Aorta (tissue), 5 donors: ENCODE measurements at regions not wholly inside any gene's neighbourhood (a gene's known extent, or its start where the extent isn't known, plus 50 kb on each side); places are given as distances from the start of the nearest gene placed in this dataset.

Experiments
- ATAC-seq: fragments of 200-7000 bp; cut with Tn5 transposase; one replicate; pipeline ENCODE4 v1.9.1; 2022; ENCODE audit warnings: moderate library complexity; ENCODE audit not compliant: low FRiP score
- DNase-seq, 2 donors: peaks; one replicate each; pipeline ENCODE4 v3.0.0-alpha.2; 2020
- H3K27ac ChIP-seq, 2 donors: one replicate each; pipeline ENCODE4 v1.5.1; 2013; ENCODE audit warnings: low read length in 2 of 2, mild to moderate bottlenecking in 2 of 2, moderate library complexity in 2 of 2, control low read depth in 1 of 2, inconsistent platforms in 1 of 2, low read depth in 1 of 2
- H3K27me3 ChIP-seq, 2 donors: one replicate each; pipeline ENCODE4 v1.6.1; 2013; ENCODE audit warnings: control low read depth in 1 of 2, low read length in 1 of 2, mild to moderate bottlenecking in 1 of 2, moderate library complexity in 1 of 2; ENCODE audit not compliant: insufficient read depth in 2 of 2, control insufficient read depth in 1 of 2
- H3K36me3 ChIP-seq, 2 donors: one replicate each; pipeline ENCODE4 v1.6.1; 2013; ENCODE audit warnings: control low read depth in 1 of 2, low read length in 1 of 2, mild to moderate bottlenecking in 1 of 2; ENCODE audit not compliant: insufficient read depth in 2 of 2, control insufficient read depth in 1 of 2
- H3K4me1 ChIP-seq, 2 donors: one replicate each; pipeline ENCODE4 v1.6.1; 2013; ENCODE audit warnings: low read length in 2 of 2, control low read depth in 1 of 2, mild to moderate bottlenecking in 1 of 2, moderate library complexity in 1 of 2; ENCODE audit not compliant: insufficient read depth in 2 of 2, control insufficient read depth in 1 of 2
- H3K4me3 ChIP-seq, 2 donors: one replicate each; pipeline ENCODE4 v1.5.1; 2013; ENCODE audit warnings: low read length in 2 of 2, control low read depth in 1 of 2, mild to moderate bottlenecking in 1 of 2
- H3K9me3 ChIP-seq: one replicate; pipeline ENCODE4 v1.6.1; 2013; ENCODE audit warnings: mild to moderate bottlenecking, low read length; ENCODE audit not compliant: control insufficient read depth
- WGBS, 2 donors: extraction: QIAGEN DNeasy Blood & Tissue Kit; methylation state at CpG; one replicate each; pipeline ENCODE4 v1.1.7; 2013; 5-methylcytosine and 5-hydroxymethylcytosine counted together
- intact Hi-C, 2 donors: fragments of 100-400 bp; cut with DNase I; formaldehyde crosslinking; loops; one replicate each; pipeline versions ENCODE4 v1.14.2 to v1.15.0; 2022
- donor health status: healthy with polysubstance abuse.
- donor health status: Bipolar disorder and iron deficiency.
- donor health status: DM: no; HTN: no; CAD: no.
- donor health status: DM: no; HTN: no; CAD: no.
- donor health status: DM: yes; HTN: yes; CAD: no.

- H3K36me3 ChIP-seq, result no peaks in the 10 kb centered on the region
- H3K4me1 ChIP-seq, result no peaks in the 10 kb centered on the region
- DNase-seq (no peak), ATAC-seq (no peak)
- H3K4me3 ChIP-seq, result no peak overlapping the region
- H3K9me3 ChIP-seq, result no peaks in the 10 kb centered on the region
- intact Hi-C loops, result loop anchor here (5.0 kb wide), 2 partner anchors 168 to 183 kb away; partner anchors contain the start of gene PALS2 (in 1 of the 2)
- WGBS, 2 donors, result 84 to 91% methylated on average over 6 of the region's 6 CpGs
- no peak overlapping the region for H3K27ac ChIP-seq
- no peaks in the 10 kb centered on the region for H3K27me3 ChIP-seq
These were observed 120.3 kb downstream of the NPY start for GRCh38 chr7:24404315-24404714.

- Histone ChIP-seq H3K27me3 (no peaks in the 10 kb centered on the region), H3K4me3 (no peak overlapping the region), H3K27ac (no peak overlapping the region), H3K36me3 (no peaks in the 10 kb centered on the region), H3K4me1 (no peaks in the 10 kb centered on the region), H3K9me3 (no peaks in the 10 kb centered on the region)
- intact Hi-C loops, result loop anchor here (5.0 kb wide), 2 partner anchors 262 to 267 kb away; no protein-coding TSS in a partner anchor
- no peak for DNase-seq
- no peak for ATAC-seq
These were observed 121.0 kb downstream of the NPY start for GRCh38 chr7:24405002-24405401.

GRCh38 chr7:24406053-24406788, 122.2 kb downstream of the NPY start:
- H3K36me3 ChIP-seq, result no peaks in the 10 kb centered on the region
- H3K9me3 ChIP-seq, result no peaks in the 10 kb centered on the region
- DNase-seq (no peak), ATAC-seq (no peak)
- no peak overlapping the region for H3K27ac ChIP-seq
- no peaks in the 10 kb centered on the region for H3K4me1 ChIP-seq
- no peak overlapping the region for H3K4me3 ChIP-seq
- no peaks in the 10 kb centered on the region for H3K27me3 ChIP-seq
- intact Hi-C loops, result loop anchor here (5.0 kb wide), 2 partner anchors 261 to 266 kb away; no protein-coding TSS in a partner anchor
- 69 to 73% methylated on average over 4 of the region's 4 CpGs for WGBS, 2 donors

GRCh38 chr7:24406789-24407299, 122.9 kb downstream of the NPY start:
- H3K36me3 ChIP-seq, result no peaks in the 10 kb centered on the region
- no peak overlapping the region for H3K4me3 ChIP-seq
- H3K9me3 ChIP-seq, result no peaks in the 10 kb centered on the region
- no peak overlapping the region for H3K27ac ChIP-seq
- intact Hi-C loops, result loop anchor here (5.0 kb wide), 2 partner anchors 260 to 265 kb away; no protein-coding TSS in a partner anchor
- ATAC-seq (no peak), DNase-seq (no peak)
- H3K27me3 ChIP-seq, result no peaks in the 10 kb centered on the region
- 59 to 60% methylated on average over 3 of the region's 3 CpGs for WGBS, 2 donors
- no peaks in the 10 kb centered on the region for H3K4me1 ChIP-seq

DNA sequence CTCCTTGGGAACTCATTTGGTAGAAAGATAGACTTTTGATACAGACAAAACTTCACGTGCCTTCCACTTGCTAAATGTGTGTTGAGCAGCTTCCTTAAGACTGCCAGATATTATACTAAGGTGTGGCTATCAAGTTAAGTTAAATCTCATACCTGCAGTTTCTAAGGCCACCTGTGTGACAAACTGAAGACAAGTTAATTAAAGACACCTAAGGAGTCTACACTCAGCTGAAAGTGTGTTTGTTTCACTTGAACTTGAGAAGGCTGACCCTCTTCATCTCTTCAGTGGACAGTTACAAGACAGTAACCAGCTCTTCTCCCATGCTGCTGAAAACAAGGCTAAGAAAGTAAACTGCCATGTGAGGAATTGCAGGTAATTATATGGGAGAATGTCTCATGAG, 124.0 kb downstream of the NPY start:
- no peak for ATAC-seq
- intact Hi-C loops, result loop anchor here (5.0 kb wide), 2 partner anchors 259 to 264 kb away; no protein-coding TSS in a partner anchor
- H3K27me3 ChIP-seq, result no peaks in the 10 kb centered on the region
- no peaks in the 10 kb centered on the region for H3K9me3 ChIP-seq
- no peak for DNase-seq
- no peaks in the 10 kb centered on the region for H3K36me3 ChIP-seq
- no peak overlapping the region for H3K4me3 ChIP-seq
- 79 to 83% methylated on average over 1 of the region's 1 CpG for WGBS, 2 donors
- no peak overlapping the region for H3K27ac ChIP-seq
- H3K4me1 ChIP-seq, result no peaks in the 10 kb centered on the region

DNA sequence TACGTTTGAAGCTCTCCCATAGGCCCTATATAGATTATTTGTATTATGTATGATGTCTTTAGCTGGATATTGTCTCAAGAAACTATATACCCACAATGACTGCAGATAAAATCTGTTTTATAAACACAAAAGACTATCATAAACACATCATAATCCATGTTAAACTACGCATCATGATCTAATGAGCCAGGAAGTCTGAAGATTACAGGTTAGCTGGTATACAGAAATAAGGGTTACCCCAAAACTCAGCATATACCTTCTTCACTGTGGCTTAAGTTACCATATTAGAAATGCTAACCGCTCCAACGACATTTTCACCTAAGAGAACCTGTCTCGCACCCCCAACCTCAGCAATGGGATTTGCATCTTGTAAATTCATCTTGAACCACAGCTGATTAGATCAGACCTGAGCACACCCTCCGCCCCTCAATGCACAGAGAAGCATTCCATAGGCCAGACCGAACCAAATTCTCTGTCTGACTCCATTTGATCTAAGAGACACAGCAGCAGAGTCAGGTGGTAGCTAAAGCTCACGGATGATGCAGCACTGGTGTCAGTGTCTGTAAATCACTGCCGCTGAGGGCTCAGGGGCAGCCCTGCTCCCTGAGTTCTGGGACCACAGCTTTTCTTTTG, 124.9 kb downstream of the NPY start:
- Histone ChIP-seq H3K4me1 (no peaks in the 10 kb centered on the region), H3K27me3 (no peaks in the 10 kb centered on the region), H3K36me3 (no peaks in the 10 kb centered on the region), H3K9me3 (no peaks in the 10 kb centered on the region), H3K27ac (no peak overlapping the region), H3K4me3 (no peak overlapping the region)
- intact Hi-C loops, result loop anchor here (5.0 kb wide), 2 partner anchors 258 to 263 kb away; no protein-coding TSS in a partner anchor
- 87 to 88% methylated on average over 9 of the region's 9 CpGs for WGBS, 2 donors
- DNase-seq (no peak), ATAC-seq (no peak)

GRCh38 chr7:24409431-24410024, 125.5 kb downstream of the NPY start:
- no peak overlapping the region for H3K4me3 ChIP-seq
- no peak for ATAC-seq
- intact Hi-C loops, result loop anchor here (5.0 kb wide), 2 partner anchors 258 to 263 kb away; no protein-coding TSS in a partner anchor
- no peaks in the 10 kb centered on the region for H3K27me3 ChIP-seq
- H3K4me1 ChIP-seq, result no peaks in the 10 kb centered on the region
- no peaks in the 10 kb centered on the region for H3K36me3 ChIP-seq
- H3K27ac ChIP-seq, result no peak overlapping the region
- 78 to 79% methylated on average over 6 of the region's 6 CpGs for WGBS, 2 donors
- H3K9me3 ChIP-seq, result no peaks in the 10 kb centered on the region
- DNase-seq, result no peak

DNA sequence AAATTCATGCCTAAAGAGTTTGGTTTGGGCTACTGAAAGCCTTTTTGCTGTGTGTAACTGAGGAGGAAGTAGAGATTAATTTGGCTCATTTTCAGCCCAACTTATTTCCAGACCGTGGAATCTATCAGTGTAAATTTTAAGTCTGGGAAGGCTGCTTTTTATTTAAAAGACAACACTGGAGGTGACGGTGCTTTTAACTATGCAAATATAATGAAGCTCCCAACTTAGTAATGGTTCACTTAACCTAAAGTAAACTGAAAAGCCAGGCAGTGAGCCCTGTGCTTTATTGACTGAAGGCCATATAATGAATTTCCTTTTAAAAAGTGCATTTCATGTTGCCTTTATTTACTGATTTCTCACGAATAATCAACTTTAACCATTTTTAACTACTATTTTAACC, 127.2 kb downstream of the NPY start:
- no peak for ATAC-seq
- Histone ChIP-seq H3K9me3 (no peaks in the 10 kb centered on the region), H3K36me3 (no peaks in the 10 kb centered on the region), H3K27me3 (no peaks in the 10 kb centered on the region), H3K4me3 (no peak overlapping the region), H3K27ac (no peak overlapping the region), H3K4me1 (no peaks in the 10 kb centered on the region)
- WGBS, 2 donors, result 72 to 75% methylated on average over 3 of the region's 3 CpGs
- no peak for DNase-seq
- intact Hi-C loops, result no loop called here
